ENCODE measurements at regions not wholly inside any gene's neighbourhood (a gene's known extent, or its start where the extent isn't known, plus 50 kb on each side); places are given as distances from the start of the nearest gene placed in this dataset.

GRCh38 chrX:46327566-46328115 lies 217.6 kb downstream of the ZNF674 start:
- no peak for TF ChIP-seq EZH2 (IDR thresholded peaks at IDR 0.05; ENCODE audit: borderline replicate concordance, low read length)
- TF ChIP-seq CTCF (IDR thresholded peaks at IDR 0.05; ENCODE audit: low read length) = no peak

Data from OCI-LY1 (cell line).